Brain microvascular endothelial cell (primary cell): ENCODE measurements at regions not wholly inside any gene's neighbourhood (a gene's known extent, or its start where the extent isn't known, plus 50 kb on each side); places are given as distances from the start of the nearest gene placed in this dataset.

ENCODE experiments used
- DNase-seq: peaks from one replicate; pipeline ENCODE4 v3.0.0-alpha.2; 2020
- H3K27ac ChIP-seq: fragments of 250-450 bp; sonication (Bioruptor Pico); 2 replicates; pipeline ENCODE4 v1.5.1; 2020; ENCODE audit warnings: mild to moderate bottlenecking, moderate library complexity
- H3K27me3 ChIP-seq: fragments of 250-450 bp; sonication (Bioruptor Pico); replicated peaks from 2 replicates; pipeline ENCODE4 v1.5.1; 2020; ENCODE audit warnings: mild to moderate bottlenecking
- H3K36me3 ChIP-seq: fragments of 250-450 bp; sonication (Bioruptor Pico); replicated peaks from 2 replicates; pipeline ENCODE4 v1.5.1; 2020; ENCODE audit warnings: mild to moderate bottlenecking
- H3K4me3 ChIP-seq: 2 replicates; pipeline ENCODE4 v1.5.1; 2011; ENCODE audit warnings: low read depth, mild to moderate bottlenecking, control low read depth, low read length, moderate library complexity
- CTCF ChIP-seq: IDR thresholded peaks from 2 replicates; pipeline ENCODE4 v1.5.1; 2011; ENCODE audit warnings: low read depth, mild to moderate bottlenecking, moderate library complexity, low read length, control low read depth, inconsistent platforms; ENCODE audit errors: missing control alignments
- in situ Hi-C: cut with HindIII; loops from 2 replicates; pipeline ENCODE4 v1.10.0; 2017; ENCODE audit warnings: low sequenced_read_pairs, low pct_ligation_motif_present

- Histone ChIP-seq H3K36me3 (no peaks in the 10 kb centered on the region), H3K27me3 (no peaks in the 10 kb centered on the region), H3K4me3 (no peak overlapping the region), H3K27ac (no peak overlapping the region)
- in situ Hi-C loops = no loop called here
- TF ChIP-seq CTCF = no peak
- no peak for DNase-seq
Measured at GRCh38 chr3:137514853-137515252, 249.3 kb upstream of the SOX14 start.

GRCh38 chr3:137519602-137520001 is 244.5 kb upstream of the SOX14 start:
- in situ Hi-C loops = no loop called here
- Histone ChIP-seq H3K27me3 (no peaks in the 10 kb centered on the region), H3K36me3 (no peaks in the 10 kb centered on the region), H3K4me3 (no peak overlapping the region), H3K27ac (no peak overlapping the region)
- TF ChIP-seq CTCF = no peak
- no peak for DNase-seq

DNA sequence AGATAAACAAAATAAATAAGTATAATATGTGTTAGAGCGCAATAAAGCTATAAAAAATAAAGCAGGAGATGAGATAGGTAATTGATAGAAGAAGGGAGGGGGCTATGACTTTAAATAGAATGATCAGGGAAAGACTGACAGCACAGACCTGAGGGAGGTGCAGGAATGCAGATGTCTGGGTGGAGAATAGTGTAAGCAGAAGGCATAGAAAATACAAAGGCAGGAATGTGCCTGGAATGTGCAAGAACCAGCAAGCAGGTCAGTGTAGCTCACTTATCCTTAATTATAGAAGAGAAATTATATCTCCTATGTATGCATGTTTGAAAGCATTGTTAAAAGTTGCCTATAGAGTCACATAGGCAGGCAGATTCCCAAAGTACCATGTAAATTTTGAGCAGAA is 239.4 kb upstream of the SOX14 start:
- no peak for TF ChIP-seq CTCF
- DNase-seq = no peak
- in situ Hi-C loops = no loop called here
- Histone ChIP-seq H3K36me3 (no peaks in the 10 kb centered on the region), H3K27me3 (no peaks in the 10 kb centered on the region), H3K4me3 (no peak overlapping the region), H3K27ac (no peak overlapping the region)

- no peaks in the 10 kb centered on the region for H3K27me3 ChIP-seq
- in situ Hi-C loops = no loop called here
- DNase-seq = no peak
- no peaks in the 10 kb centered on the region for H3K36me3 ChIP-seq
- H3K4me3 ChIP-seq = no peak overlapping the region
- H3K27ac ChIP-seq = no peak overlapping the region
- TF ChIP-seq CTCF = no peak
Measured at GRCh38 chr3:137525471-137525870, 238.6 kb upstream of the SOX14 start.

DNA sequence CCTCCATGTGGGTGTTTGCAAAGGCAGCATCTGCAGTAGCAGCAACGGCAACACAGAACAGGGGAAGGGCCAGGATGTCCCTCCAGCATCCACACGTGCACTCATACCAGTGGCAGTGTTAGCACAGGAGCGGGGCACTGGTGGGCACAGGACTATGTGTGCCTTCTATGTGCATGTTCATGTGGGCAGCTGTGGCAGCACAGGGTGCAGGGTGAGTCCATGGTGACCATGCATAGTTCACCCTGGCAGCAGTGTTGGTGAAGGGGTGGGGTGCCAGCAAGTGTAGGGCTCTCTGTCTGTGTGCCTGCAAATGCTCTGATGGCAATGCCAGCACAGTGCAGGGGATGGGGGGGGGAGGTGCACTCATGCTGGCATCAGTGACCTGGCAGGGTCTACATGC is 222.1 kb upstream of the SOX14 start:
- H3K27me3 ChIP-seq = no peaks in the 10 kb centered on the region
- TF ChIP-seq CTCF = no peak
- in situ Hi-C loops = no loop called here
- H3K36me3 ChIP-seq = no peaks in the 10 kb centered on the region
- no peak overlapping the region for H3K27ac ChIP-seq
- DNase-seq = no peak
- H3K4me3 ChIP-seq = no peak overlapping the region

DNA sequence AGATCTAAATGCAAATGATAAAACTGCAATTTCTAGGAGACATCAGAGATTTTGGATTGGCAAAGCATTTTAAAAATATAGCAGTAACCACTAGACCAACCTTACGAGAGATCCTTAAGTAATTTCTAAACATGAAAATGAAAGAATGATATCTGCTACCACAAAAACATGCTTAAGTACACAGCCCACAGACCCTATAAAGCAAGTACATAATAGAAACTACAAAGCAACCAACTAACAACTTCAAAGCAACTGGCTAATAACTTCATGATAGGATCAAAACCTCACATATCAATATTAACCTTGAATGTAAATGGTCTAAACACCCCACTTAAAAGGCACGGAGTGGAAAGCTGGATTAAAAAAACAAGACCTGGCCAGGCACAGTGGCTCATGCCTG is 209.9 kb upstream of the SOX14 start:
- H3K27ac ChIP-seq = no peak overlapping the region
- DNase-seq = no peak
- no peak for TF ChIP-seq CTCF
- in situ Hi-C loops = no loop called here
- H3K27me3 ChIP-seq = no peaks in the 10 kb centered on the region
- H3K4me3 ChIP-seq = no peak overlapping the region
- no peaks in the 10 kb centered on the region for H3K36me3 ChIP-seq
